HEK293T (cell line): ENCODE measurements at regions not wholly inside any gene's neighbourhood (a gene's known extent, or its start where the extent isn't known, plus 50 kb on each side); places are given as distances from the start of the nearest gene placed in this dataset.
"Not testable (repeated sequence)": the region's sequence is repeated elsewhere in the genome, so short reads cannot be mapped to it uniquely, and the experiment has no call there.

ENCODE experiments used
- CTCF ChIA-PET: fragments of 350-600 bp; formaldehyde crosslinking; extraction: SDS; loops from one replicate; lab custom pipeline; 2021; ENCODE audit warnings: antibody characterized with exemption, inconsistent platforms; lab: Yijun Ruan, JAX
- POLR2A ChIA-PET: fragments of 350-600 bp; formaldehyde crosslinking; extraction: SDS; loops from one replicate; lab custom pipeline; 2020; ENCODE audit warnings: antibody characterized with exemption, inconsistent platforms; lab: Yijun Ruan, JAX
- DNase-seq: peaks from one replicate; pipeline ENCODE4 v3.0.0; 2012; ENCODE audit warnings: mixed read lengths; ENCODE audit errors: extremely low spot score
- ARNT ChIP-seq: fragments of 450-650 bp; IDR thresholded peaks from 2 replicates; pipeline ENCODE4 v1.6.1; 2017; ENCODE audit warnings: mild to moderate bottlenecking
- BHLHE40 ChIP-seq: fragments of 450-650 bp; IDR thresholded peaks from 2 replicates; pipeline ENCODE4 v1.6.1; 2016; ENCODE audit warnings: mild to moderate bottlenecking, moderate library complexity, borderline replicate concordance
- CTBP1 ChIP-seq: fragments of 450-650 bp; IDR thresholded peaks from 2 replicates; pipeline ENCODE4 v1.6.1; 2016; ENCODE audit warnings: borderline replicate concordance
- ELF4 ChIP-seq: fragments of 450-650 bp; IDR thresholded peaks from 2 replicates; pipeline ENCODE4 v1.6.1; 2017; ENCODE audit warnings: antibody characterized with exemption
- FOXA1 ChIP-seq: fragments of 450-650 bp; IDR thresholded peaks from 2 replicates; pipeline ENCODE4 v1.6.1; 2016; ENCODE audit warnings: mild to moderate bottlenecking
- FOXK2 ChIP-seq: fragments of 450-650 bp; IDR thresholded peaks from 2 replicates; pipeline ENCODE4 v1.6.1; 2016; ENCODE audit warnings: mild to moderate bottlenecking
- FOXM1 ChIP-seq: fragments of 450-650 bp; IDR thresholded peaks from 2 replicates; pipeline ENCODE4 v1.6.1; 2017; ENCODE audit warnings: mild to moderate bottlenecking, borderline replicate concordance
- HDGF ChIP-seq: fragments of 450-650 bp; IDR thresholded peaks from 2 replicates; pipeline ENCODE4 v1.6.1; 2017; ENCODE audit warnings: antibody characterized with exemption, borderline replicate concordance
- L3MBTL2 ChIP-seq: fragments of 450-650 bp; conservative IDR thresholded peaks from 2 replicates; pipeline ENCODE4 v1.6.1; 2016; ENCODE audit warnings: mild to moderate bottlenecking
- LEF1 ChIP-seq: fragments of 450-650 bp; IDR thresholded peaks from 2 replicates; pipeline ENCODE4 v1.6.1; 2017; ENCODE audit warnings: mild to moderate bottlenecking, borderline replicate concordance
- NFRKB ChIP-seq: fragments of 450-650 bp; IDR thresholded peaks from 2 replicates; pipeline ENCODE4 v1.6.1; 2016; ENCODE audit warnings: mild to moderate bottlenecking, moderate library complexity
- SP1 ChIP-seq: fragments of 450-650 bp; IDR thresholded peaks from 2 replicates; pipeline ENCODE4 v1.6.1; 2017
- SUZ12 ChIP-seq: fragments of 450-650 bp; IDR thresholded peaks from 2 replicates; pipeline ENCODE4 v1.6.1; 2016; ENCODE audit warnings: mild to moderate bottlenecking
- TARDBP ChIP-seq: fragments of 450-650 bp; IDR thresholded peaks from 2 replicates; pipeline ENCODE4 v1.6.1; 2016
- ZNF384 ChIP-seq: fragments of 450-650 bp; IDR thresholded peaks from 2 replicates; pipeline ENCODE4 v1.6.1; 2016
- TF ChIP-seq, protein P1 (sequence below): fragments of 450-650 bp; IDR thresholded peaks from 2 replicates; pipeline ENCODE4 v1.6.1; 2016

DNA sequence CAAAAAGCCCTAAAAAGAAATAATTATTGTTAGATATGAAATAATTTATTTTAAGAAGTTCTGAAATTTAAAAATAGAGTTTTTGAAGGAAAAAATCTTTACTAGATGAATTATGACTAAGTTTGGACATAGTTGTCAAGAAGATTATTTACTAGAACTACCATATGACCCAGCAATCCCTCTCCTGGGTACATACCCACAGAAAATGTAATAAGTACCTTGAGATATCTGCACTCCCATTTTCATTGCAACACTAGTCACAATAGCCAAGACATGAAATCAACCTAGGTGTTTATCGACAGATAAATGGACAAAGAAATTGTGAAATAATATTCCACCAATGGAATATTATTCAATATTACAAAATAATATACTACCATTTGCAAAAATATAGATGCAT is 109.9 kb downstream of the PDHA2 start:
- ChIA-PET POLR2A (no interaction called here), CTCF (no interaction called here)
- TF ChIP-seq LEF1 (no peak), CTBP1 (no peak), FOXA1 (no peak), FOXM1 (no peak), ARNT (no peak), FOXK2 (no peak), NFRKB (no peak), TARDBP (no peak)
- no peak for DNase-seq

DNA sequence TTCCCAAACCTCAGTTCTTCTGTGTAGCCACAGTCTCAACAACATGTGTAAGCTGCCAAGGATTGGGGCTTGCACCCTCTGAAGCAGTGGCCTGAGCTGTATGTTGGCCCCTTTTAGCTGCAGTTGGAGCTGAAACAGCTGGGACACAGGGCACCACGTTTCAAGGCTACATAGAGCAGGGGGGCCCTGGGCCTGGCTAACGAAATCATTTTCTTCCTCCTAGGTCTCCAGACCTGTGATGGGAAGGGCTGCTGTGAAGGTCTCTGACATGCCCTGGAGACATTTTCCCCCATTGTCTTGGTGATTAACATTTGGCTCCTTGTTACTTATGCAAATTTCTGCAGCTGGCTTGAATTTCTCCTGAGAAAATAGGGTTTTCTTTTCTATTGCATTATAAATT is 112.6 kb downstream of the PDHA2 start:
- CTCF ChIA-PET, DNase-seq, POLR2A ChIA-PET: not testable (repeated sequence)

DNA sequence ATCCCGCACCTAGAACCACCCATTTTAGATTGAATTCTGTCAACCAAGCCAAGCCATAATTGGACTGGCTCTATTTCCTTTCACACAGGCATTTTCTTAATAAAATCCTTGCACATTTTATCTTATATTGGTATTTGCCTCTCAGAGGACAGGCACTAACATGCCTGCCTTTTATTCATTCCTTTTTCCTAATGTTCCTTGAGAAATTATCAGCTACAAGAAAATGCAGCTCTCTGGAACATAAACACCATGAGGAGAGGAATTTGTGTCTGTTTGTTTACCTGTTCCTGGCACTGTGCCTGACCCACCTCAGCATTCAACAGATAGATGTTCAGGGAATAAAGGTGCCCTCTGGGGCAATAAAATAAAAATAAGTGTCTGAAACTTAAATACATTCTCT is 116.2 kb downstream of the PDHA2 start:
- POLR2A ChIA-PET: no interaction called here
- no peak for DNase-seq
- TF ChIP-seq, protein P1, sequence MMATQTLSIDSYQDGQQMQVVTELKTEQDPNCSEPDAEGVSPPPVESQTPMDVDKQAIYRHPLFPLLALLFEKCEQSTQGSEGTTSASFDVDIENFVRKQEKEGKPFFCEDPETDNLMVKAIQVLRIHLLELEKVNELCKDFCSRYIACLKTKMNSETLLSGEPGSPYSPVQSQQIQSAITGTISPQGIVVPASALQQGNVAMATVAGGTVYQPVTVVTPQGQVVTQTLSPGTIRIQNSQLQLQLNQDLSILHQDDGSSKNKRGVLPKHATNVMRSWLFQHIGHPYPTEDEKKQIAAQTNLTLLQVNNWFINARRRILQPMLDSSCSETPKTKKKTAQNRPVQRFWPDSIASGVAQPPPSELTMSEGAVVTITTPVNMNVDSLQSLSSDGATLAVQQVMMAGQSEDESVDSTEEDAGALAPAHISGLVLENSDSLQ: no peak
- no peak for TF ChIP-seq FOXK2
- TF ChIP-seq BHLHE40: no peak
- TF ChIP-seq FOXA1: no peak
- CTCF ChIA-PET: no interaction called here

DNA sequence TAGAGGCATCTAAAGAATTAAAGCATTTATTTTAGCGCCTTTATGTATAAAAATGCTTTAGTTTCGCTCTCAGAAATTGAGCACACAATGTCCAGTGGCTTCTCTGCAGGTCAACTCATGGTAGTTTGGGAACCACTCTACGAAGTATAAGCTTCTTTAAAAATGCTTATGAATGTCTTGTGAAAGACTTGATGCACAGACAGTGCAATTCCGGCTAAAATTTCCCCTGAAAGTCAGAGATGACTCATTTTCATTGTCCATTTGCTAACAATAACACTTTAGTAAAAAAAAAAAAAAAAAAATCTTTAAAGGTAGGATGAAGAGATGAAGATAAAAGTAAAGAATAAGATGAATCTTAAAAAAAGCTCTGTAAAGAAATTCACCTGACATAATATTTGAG is 117.2 kb downstream of the PDHA2 start:
- TF ChIP-seq NFRKB: no peak
- no peak for TF ChIP-seq FOXK2
- no peak for TF ChIP-seq LEF1
- no peak for TF ChIP-seq ARNT
- no peak for TF ChIP-seq L3MBTL2
- TF ChIP-seq ELF4: no peak
- no peak for TF ChIP-seq CTBP1
- no peak for TF ChIP-seq HDGF
- TF ChIP-seq, protein P1: no peak
- no peak for DNase-seq
- ChIA-PET CTCF (no interaction called here), POLR2A (no interaction called here)

DNA sequence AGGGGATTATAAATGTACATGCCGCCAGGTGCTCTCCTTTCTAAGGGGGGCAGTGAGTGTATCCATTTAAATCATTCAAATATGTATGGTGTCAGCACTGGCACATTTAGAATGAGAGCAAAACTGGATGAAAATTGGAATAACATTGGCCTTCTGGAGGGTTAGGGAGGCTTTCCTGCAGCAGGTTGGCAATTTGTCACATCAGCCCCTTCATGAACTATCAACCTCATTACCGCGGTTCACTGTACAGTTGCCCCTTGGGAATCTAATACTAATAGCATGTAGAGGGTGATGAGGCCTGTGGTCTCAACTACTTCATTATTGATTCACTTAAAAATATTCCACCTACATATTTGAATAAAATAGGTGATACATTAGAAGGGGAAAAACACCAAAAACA is 117.9 kb downstream of the PDHA2 start:
- CTCF ChIA-PET: no interaction called here
- POLR2A ChIA-PET: no interaction called here
- TF ChIP-seq ELF4 (no peak), FOXK2 (no peak), NFRKB (no peak), TARDBP (no peak), CTBP1 (no peak), FOXM1 (no peak), SUZ12 (no peak), BHLHE40 (no peak), ARNT (no peak), HDGF (no peak), ZNF384 (no peak), FOXA1 (no peak), L3MBTL2 (no peak), LEF1 (no peak)
- TF ChIP-seq, protein P1: no peak
- no peak for DNase-seq

DNA sequence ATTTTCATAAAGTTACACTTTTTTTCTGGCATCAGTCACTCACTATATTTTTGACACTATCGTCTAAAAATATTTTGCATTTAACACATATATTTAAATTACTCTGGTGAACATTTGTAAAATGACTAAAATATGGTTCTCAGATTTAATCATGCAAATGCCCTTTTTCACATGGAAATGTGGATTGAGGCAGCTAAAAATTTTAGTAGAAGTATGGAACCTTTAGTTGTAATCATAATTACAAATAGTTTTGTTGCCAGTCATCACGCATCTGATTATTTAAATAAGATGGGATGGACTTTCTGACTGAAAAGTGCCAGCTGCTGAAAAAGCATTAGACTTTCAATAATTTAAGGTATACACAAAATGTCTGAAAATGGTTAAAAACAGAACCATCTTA is 119.3 kb downstream of the PDHA2 start:
- DNase-seq: no peak
- CTCF ChIA-PET: no interaction called here
- TF ChIP-seq FOXA1: no peak
- POLR2A ChIA-PET: no interaction called here

DNA sequence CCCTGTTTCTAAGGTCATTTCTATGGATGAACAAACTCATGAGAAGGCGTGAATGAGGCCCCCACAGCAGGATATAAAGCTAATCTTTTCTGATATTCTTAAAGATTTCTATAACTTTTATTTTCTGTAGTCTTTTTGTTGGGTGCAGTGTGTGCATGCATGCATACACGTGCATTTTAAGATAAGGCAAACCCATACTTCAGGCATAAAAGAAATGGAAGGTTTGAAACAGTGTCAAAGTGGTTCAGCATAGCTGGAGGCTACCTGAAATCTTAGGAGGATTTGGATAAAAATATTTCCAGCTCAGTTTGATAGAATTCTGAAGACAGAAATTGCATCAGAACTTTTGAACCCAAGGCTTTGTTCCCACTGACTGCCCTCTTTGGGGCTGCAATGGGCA is 119.7 kb downstream of the PDHA2 start:
- CTCF ChIA-PET: no interaction called here
- DNase-seq: no peak

More for the DNA sequence above, 119.7 kb downstream of the PDHA2 start:
- TF ChIP-seq LEF1 (no peak), TARDBP (no peak), BHLHE40 (no peak), ELF4 (no peak), ZNF384 (no peak), SUZ12 (no peak), SP1 (no peak), CTBP1 (no peak), FOXK2 (no peak), FOXA1 (no peak), ARNT (no peak), HDGF (no peak), L3MBTL2 (no peak), NFRKB (no peak), FOXM1 (no peak)
- TF ChIP-seq, protein P1: no peak
- POLR2A ChIA-PET: no interaction called here
